ELR (cell line): ENCODE measurements at regions not wholly inside any gene's neighbourhood (a gene's known extent, or its start where the extent isn't known, plus 50 kb on each side); places are given as distances from the start of the nearest gene placed in this dataset.

Source experiments
- DNase-seq: peaks from one replicate; pipeline ENCODE4 v3.0.0-alpha.2; 2015; ENCODE audit warnings: low read depth

GRCh38 chr10:117875793-117876192, 170.9 kb downstream of the RAB11FIP2 start:
- DNase-seq = no peak

GRCh38 chr10:117876210-117876609, 170.5 kb downstream of the RAB11FIP2 start:
- DNase-seq = no peak

GRCh38 chr10:117878626-117879025, 168.1 kb downstream of the RAB11FIP2 start:
- DNase-seq = no peak

DNA sequence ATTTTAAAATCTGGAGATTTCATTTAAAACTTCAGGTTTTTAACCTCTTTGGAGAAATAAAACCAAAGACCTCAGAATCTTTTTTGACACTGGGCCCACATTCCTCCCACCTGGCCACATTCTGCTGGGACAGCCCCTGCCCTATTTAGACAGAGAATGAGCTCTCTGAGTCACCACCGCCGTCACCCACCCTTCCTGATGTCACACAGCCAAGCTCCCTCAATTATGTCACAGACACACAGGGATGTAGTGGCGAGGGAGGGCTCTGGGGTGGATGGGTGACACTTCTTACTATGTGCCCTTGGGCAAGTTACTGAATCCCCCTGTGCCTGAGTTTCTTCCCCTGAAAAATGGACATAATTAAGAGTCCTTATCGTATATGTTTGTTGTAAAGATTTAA, 162.6 kb downstream of the RAB11FIP2 start:
- DNase-seq = no peak

DNA sequence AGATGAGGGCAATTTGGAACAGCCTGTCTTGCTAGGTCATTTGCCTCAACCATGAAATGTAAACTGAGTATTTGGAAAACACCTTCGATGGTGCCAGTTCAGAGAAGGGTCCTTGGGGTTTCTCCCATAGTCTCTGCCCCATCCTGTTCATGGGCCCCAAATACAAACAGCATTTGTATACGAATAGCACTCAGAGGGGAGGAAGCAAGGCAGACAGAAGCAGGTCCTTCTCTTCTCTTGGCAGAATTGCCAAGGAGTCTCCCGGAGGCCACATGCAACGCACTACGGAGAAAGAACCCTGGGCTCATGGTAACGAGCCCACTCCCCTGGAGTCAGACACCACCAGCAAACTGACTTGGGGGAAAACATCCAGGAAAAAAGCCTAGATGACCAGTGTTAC, 162.1 kb downstream of the RAB11FIP2 start:
- no peak for DNase-seq

- DNase-seq = no peak
Measured at GRCh38 chr10:117885206-117885829, 161.4 kb downstream of the RAB11FIP2 start.

DNA sequence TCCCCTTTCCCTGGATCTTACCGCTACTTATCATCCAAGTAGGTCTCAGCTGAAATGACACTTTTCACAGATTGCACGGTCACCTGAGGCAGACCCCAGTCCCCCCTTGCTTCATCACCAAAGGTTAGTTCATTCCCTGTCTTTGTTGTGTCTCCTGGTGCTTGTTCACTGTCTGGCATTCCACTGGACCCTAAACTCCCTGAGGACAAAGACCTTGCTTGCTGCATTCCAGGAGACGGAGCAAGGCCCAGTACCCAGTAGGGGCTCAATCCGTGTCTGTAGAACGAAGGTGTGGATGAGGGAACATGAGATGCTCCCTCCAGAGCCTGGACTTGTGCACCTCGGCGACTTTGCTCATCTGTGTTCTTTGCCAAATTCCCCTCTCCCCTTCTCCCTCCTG, 160.0 kb downstream of the RAB11FIP2 start:
- DNase-seq = no peak

GRCh38 chr10:117889664-117890063, 157.1 kb downstream of the RAB11FIP2 start:
- no peak for DNase-seq

GRCh38 chr10:117892681-117893220, 154.0 kb downstream of the RAB11FIP2 start:
- DNase-seq = no peak

GRCh38 chr10:117894339-117894738, 152.4 kb downstream of the RAB11FIP2 start:
- DNase-seq = no peak

GRCh38 chr10:117896517-117896916, 150.2 kb downstream of the RAB11FIP2 start:
- no peak for DNase-seq

- no peak for DNase-seq
Measured at GRCh38 chr10:117899181-117899683, 147.5 kb downstream of the RAB11FIP2 start.

GRCh38 chr10:117900280-117900679, 146.5 kb downstream of the RAB11FIP2 start:
- no peak for DNase-seq

- DNase-seq = no peak
Measured at GRCh38 chr10:117903854-117904253, 142.9 kb downstream of the RAB11FIP2 start.

DNA sequence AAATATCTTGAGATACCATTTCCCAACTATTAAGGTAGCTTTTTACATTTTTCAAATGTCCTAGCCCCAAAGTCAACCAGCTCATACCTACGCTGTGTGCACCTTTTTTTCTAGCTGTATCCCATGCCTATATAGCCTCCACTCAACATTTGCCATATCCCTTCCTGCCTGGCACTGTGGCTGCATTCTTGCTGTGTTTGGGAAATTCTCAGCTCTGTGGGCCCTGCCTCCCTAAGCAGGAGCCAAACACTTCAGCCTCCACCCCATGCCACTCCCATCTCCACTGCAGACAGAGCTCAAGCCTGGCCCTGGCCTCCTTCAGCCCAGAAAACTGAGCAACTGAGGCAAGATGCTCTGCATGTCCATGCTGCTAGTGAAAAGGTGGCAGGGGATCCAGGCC, 141.3 kb downstream of the RAB11FIP2 start:
- DNase-seq = no peak

- DNase-seq = no peak
Measured at GRCh38 chr10:117911684-117912083, 135.1 kb downstream of the RAB11FIP2 start.

DNA sequence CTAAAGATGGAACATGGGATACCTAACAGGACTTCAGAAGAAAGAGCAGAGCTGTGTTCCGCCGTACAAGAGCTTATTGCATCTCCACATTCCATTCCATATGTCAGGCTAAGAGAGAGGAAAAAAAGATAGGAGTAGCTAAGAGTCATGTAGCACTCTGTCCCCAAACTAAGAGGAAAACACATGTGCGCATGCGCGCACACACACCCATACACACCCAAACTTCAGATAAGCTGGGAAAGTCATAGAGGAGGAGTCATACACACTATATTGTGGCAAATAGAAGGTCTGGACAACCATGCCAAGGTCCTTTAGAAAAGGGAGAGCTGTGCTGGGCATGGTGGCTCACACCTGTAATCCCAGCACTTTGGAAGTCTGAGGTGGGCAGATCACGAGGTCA, 132.4 kb downstream of the RAB11FIP2 start:
- no peak for DNase-seq

DNA sequence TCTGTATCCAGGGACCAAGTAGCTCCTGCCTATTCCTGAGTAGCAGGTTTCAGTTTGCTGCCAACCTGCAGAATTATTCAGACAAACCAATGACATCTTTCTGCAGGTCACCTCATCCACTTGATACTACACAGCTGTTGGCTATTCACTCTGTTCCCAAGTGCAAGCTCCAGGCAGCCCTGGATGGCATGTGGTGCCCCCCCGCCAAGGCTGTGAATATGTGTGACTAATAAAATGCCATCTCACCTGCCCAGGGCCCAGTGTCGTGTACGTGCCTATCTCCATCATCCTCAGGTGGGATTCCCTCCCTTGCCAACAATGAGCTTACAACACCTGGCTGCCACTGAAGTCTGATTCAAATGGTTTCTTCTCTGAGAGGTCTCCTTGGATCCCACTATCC, 125.8 kb downstream of the RAB11FIP2 start:
- DNase-seq = no peak

GRCh38 chr10:117921421-117921820, 125.3 kb downstream of the RAB11FIP2 start:
- no peak for DNase-seq

DNA sequence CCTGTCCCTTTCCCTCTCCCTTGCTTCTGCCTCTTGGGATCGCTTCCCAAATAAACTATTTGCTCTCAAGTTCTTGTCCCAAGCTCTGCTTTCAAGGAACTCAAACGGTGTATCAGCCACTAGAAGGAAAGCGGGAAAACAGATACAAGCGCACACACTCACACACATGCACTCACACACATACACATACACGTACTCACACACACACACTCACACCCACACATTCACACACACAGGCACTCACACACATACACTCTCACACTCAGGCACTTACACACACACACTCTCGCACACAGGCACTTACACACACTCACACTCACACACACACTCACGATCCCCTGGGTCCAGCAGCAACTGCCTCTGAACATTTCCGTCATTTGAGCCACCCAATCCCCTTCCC, 121.9 kb downstream of the RAB11FIP2 start:
- DNase-seq = no peak

DNA sequence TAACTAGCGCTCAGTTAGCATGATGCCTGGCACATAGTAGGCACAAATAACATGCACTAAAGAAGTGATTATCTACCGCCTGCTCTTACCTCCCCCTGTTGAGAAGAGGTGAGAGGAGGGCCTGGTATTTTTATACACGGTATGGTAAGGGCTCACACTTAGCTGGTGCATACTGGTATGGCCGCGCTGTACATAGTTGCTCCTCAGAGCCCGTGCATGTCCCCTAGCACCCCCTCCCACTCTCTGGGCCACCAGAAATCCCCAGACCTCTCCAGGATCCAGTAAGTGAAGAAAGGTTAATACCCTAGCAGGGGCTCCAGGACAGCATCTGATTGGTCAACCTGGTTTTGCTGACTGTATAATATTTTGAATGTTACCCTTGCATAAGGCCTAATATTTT, 121.4 kb downstream of the RAB11FIP2 start:
- no peak for DNase-seq

- DNase-seq = no peak
Measured at GRCh38 chr10:117926491-117926890, 120.2 kb downstream of the RAB11FIP2 start.

DNA sequence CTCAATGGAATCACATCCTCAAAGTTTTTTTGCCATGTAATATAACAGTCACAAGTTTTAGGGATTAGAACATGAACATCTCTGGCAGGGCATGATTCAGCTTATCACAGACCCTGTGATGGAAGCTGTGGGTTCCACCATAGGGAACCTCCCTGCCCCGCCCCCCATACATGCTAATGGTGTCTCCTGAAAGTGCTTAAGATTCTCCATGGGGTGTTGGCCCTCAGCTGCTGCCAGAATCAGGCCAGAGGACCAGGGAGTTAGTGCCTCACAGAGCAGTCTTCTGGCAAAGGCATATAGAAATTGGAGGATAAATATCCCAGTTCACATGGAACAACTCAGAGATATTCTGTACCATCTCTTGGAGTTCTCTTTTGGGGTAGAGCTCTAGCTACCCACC, 119.4 kb downstream of the RAB11FIP2 start:
- no peak for DNase-seq

GRCh38 chr10:117927871-117928270, 118.9 kb downstream of the RAB11FIP2 start:
- no peak for DNase-seq
